H7 (cell line): ENCODE measurements at regions not wholly inside any gene's neighbourhood (a gene's known extent, or its start where the extent isn't known, plus 50 kb on each side); places are given as distances from the start of the nearest gene placed in this dataset.

Experiments
- DNase-seq: peaks from one replicate; pipeline ENCODE4 v3.0.0; 2012
- H3K27me3 ChIP-seq: 2 replicates; pipeline ENCODE4 v1.6.0; 2011; ENCODE audit warnings: mild to moderate bottlenecking, low read length; ENCODE audit not compliant: control insufficient read depth, insufficient read depth
- H3K36me3 ChIP-seq: replicated peaks from 2 replicates; pipeline ENCODE4 v1.5.1; 2011; ENCODE audit warnings: low read length; ENCODE audit not compliant: control insufficient read depth, insufficient read depth
- H3K4me3 ChIP-seq: 2 replicates; pipeline ENCODE4 v1.5.1; 2011; ENCODE audit warnings: low read depth, mild to moderate bottlenecking, control low read depth, low read length, moderate library complexity; ENCODE audit not compliant: insufficient read depth

GRCh38 chr22:22800716-22801115, 86.9 kb upstream of the IGLL5 start:
- H3K4me3 ChIP-seq: no peak overlapping the region
- no peaks in the 10 kb centered on the region for H3K36me3 ChIP-seq
- H3K27me3 ChIP-seq: peaks cover 9% of the 10 kb centered on the region
- DNase-seq: no peak

- H3K27me3 ChIP-seq: peaks cover 11% of the 10 kb centered on the region
- peak; percentile 55 for DNase-seq
- no peaks in the 10 kb centered on the region for H3K36me3 ChIP-seq
Measured at GRCh38 chr22:22802339-22802970, 85.2 kb upstream of the IGLL5 start.

GRCh38 chr22:22803285-22803853, 84.2 kb upstream of the IGLL5 start:
- Histone ChIP-seq H3K36me3 (no peaks in the 10 kb centered on the region), H3K4me3 (no peak overlapping the region), H3K27me3 (peaks cover 10% of the 10 kb centered on the region)
- no peak for DNase-seq

More at GRCh38 chr22:22802339-22802970, 85.2 kb upstream of the IGLL5 start:
- H3K4me3 ChIP-seq: no peak overlapping the region

- peaks cover 3% of the 10 kb centered on the region; the same call in 1 of the 2 replicates for H3K27me3 ChIP-seq
- no peaks in the 10 kb centered on the region for H3K36me3 ChIP-seq
- peak; percentile 88 for DNase-seq
- no peak overlapping the region for H3K4me3 ChIP-seq
Measured at GRCh38 chr22:22810018-22810427, 77.6 kb upstream of the IGLL5 start.

- Histone ChIP-seq H3K27me3 (peaks cover 3% of the 10 kb centered on the region; the same call in 1 of the 2 replicates), H3K36me3 (no peaks in the 10 kb centered on the region), H3K4me3 (no peak overlapping the region)
- peak; percentile 37 for DNase-seq
Measured at GRCh38 chr22:22810471-22810870, 77.1 kb upstream of the IGLL5 start.

GRCh38 chr22:22811016-22812009, 76.3 kb upstream of the IGLL5 start:
- peaks cover 3% of the 10 kb centered on the region; the same call in 1 of the 2 replicates for H3K27me3 ChIP-seq
- no peaks in the 10 kb centered on the region for H3K36me3 ChIP-seq
- no peak for DNase-seq
- H3K4me3 ChIP-seq: no peak overlapping the region

- no peak for DNase-seq
- Histone ChIP-seq H3K4me3 (no peak overlapping the region), H3K36me3 (no peaks in the 10 kb centered on the region), H3K27me3 (peaks cover 7% of the 10 kb centered on the region)
Measured at GRCh38 chr22:22812031-22812905, 75.3 kb upstream of the IGLL5 start.

- Histone ChIP-seq H3K4me3 (no peak overlapping the region), H3K36me3 (no peaks in the 10 kb centered on the region), H3K27me3 (peaks cover 7% of the 10 kb centered on the region)
- no peak for DNase-seq
Measured at GRCh38 chr22:22813126-22814075, 74.2 kb upstream of the IGLL5 start.

- Histone ChIP-seq H3K27me3 (peaks cover 6% of the 10 kb centered on the region), H3K4me3 (no peak overlapping the region), H3K36me3 (no peaks in the 10 kb centered on the region)
- DNase-seq: no peak
Measured at GRCh38 chr22:22814666-22815396, 72.8 kb upstream of the IGLL5 start.

GRCh38 chr22:22815397-22816170, 72.0 kb upstream of the IGLL5 start:
- Histone ChIP-seq H3K27me3 (peaks cover 6% of the 10 kb centered on the region), H3K4me3 (no peak overlapping the region), H3K36me3 (no peaks in the 10 kb centered on the region)
- no peak for DNase-seq

GRCh38 chr22:22816171-22816514, 71.5 kb upstream of the IGLL5 start:
- DNase-seq: no peak
- no peaks in the 10 kb centered on the region for H3K36me3 ChIP-seq
- H3K27me3 ChIP-seq: peaks cover 6% of the 10 kb centered on the region
- H3K4me3 ChIP-seq: no peak overlapping the region

GRCh38 chr22:22816766-22817410, 70.7 kb upstream of the IGLL5 start:
- Histone ChIP-seq H3K4me3 (no peak overlapping the region), H3K27me3 (peaks cover 6% of the 10 kb centered on the region), H3K36me3 (no peaks in the 10 kb centered on the region)
- no peak for DNase-seq
